Caco-2 (cell line): ENCODE measurements at regions not wholly inside any gene's neighbourhood (a gene's known extent, or its start where the extent isn't known, plus 50 kb on each side); places are given as distances from the start of the nearest gene placed in this dataset.

Source experiments
- BruUV-seq: library from RNA; stranded (reverse); fragments of 400-500 nt; replicated peaks from 2 replicates; lab custom pipeline; 2021; lab: Mats Ljungman, UMichigan
- CTCF ChIA-PET: fragments of 300-600 bp; sonication (Branson Sonifier 250); formaldehyde crosslinking; loops from one replicate; lab custom pipeline; 2022; ENCODE audit warnings: antibody characterized with exemption; lab: Charles Lee
- POLR2A ChIA-PET: fragments of 300-600 bp; sonication (Branson Sonifier 250); formaldehyde crosslinking; loops from one replicate; lab custom pipeline; 2022; ENCODE audit warnings: antibody characterized with exemption; lab: Charles Lee
- DNase-seq, 2 experiments: peaks; one replicate each; pipeline versions ENCODE4 v3.0.0 to v3.0.0-alpha.2; 2020 to 2022
- H3K27me3 ChIP-seq: replicated peaks from 2 replicates; pipeline ENCODE4 v1.6.0; 2011; ENCODE audit warnings: low read length; ENCODE audit not compliant: control insufficient read depth, insufficient read depth
- H3K36me3 ChIP-seq: 2 replicates; pipeline ENCODE4 v1.5.1; 2011; ENCODE audit warnings: low read length; ENCODE audit not compliant: control insufficient read depth, insufficient read depth
- H3K4me1 ChIP-seq: fragments of 250-450 bp; sonication (Bioruptor Pico); 2 replicates; pipeline ENCODE4 v1.5.1; 2020; ENCODE audit warnings: mild to moderate bottlenecking
- H3K4me3 ChIP-seq: 2 replicates; pipeline ENCODE4 v1.5.1; 2011; ENCODE audit warnings: low read depth, mild to moderate bottlenecking, control low read depth, low read length
- H3K9me3 ChIP-seq: fragments of 250-450 bp; sonication (Bioruptor Pico); 2 replicates; pipeline ENCODE4 v1.5.1; 2020; ENCODE audit warnings: mild to moderate bottlenecking, moderate library complexity
- H3K27ac Mint-ChIP-seq: one replicate; pipeline ENCODE4 v1.8.0; 2022; ENCODE audit warnings: mixed read lengths; ENCODE audit not compliant: unreplicated experiment
- H3K27me3 Mint-ChIP-seq: one replicate; pipeline ENCODE4 v1.8.0; 2022; ENCODE audit warnings: mixed read lengths; ENCODE audit not compliant: insufficient read depth, unreplicated experiment
- H3K36me3 Mint-ChIP-seq: one replicate; pipeline ENCODE4 v1.8.0; 2022; ENCODE audit warnings: mild to moderate bottlenecking, mixed read lengths; ENCODE audit not compliant: insufficient read depth, unreplicated experiment
- H3K4me1 Mint-ChIP-seq: one replicate; pipeline ENCODE4 v1.8.0; 2022; ENCODE audit warnings: low read depth, mixed read lengths; ENCODE audit not compliant: unreplicated experiment
- H3K4me3 Mint-ChIP-seq: one replicate; pipeline ENCODE4 v1.8.0; 2022; ENCODE audit warnings: mild to moderate bottlenecking, moderate library complexity, mixed read lengths; ENCODE audit not compliant: unreplicated experiment
- H3K9me3 Mint-ChIP-seq: one replicate; pipeline ENCODE4 v1.8.0; 2022; ENCODE audit warnings: mixed read lengths; ENCODE audit not compliant: unreplicated experiment
- intact Hi-C: fragments of 100-400 bp; cut with micrococcal nuclease; formaldehyde crosslinking; loops from one replicate; pipeline ENCODE4 v1.10.0; 2022; ENCODE audit not compliant: unreplicated experiment
- TF ChIP-seq, protein P1 (sequence below), 2 experiments: fragments of 200-600 bp in 1 of 2; IDR thresholded peaks; 1 replicate in 1 of 2; 2 replicates in 1 of 2; pipeline versions ENCODE4 v1.5.1 to v1.8.0; 2011 to 2022; ENCODE audit warnings: antibody characterized with exemption in 1 of 2, control low read depth in 1 of 2, inconsistent platforms in 1 of 2, low read depth in 1 of 2, low read length in 1 of 2, mild to moderate bottlenecking in 1 of 2, moderate library complexity in 1 of 2; ENCODE audit not compliant: insufficient read depth in 1 of 2, severe bottlenecking in 1 of 2, unreplicated experiment in 1 of 2

DNA sequence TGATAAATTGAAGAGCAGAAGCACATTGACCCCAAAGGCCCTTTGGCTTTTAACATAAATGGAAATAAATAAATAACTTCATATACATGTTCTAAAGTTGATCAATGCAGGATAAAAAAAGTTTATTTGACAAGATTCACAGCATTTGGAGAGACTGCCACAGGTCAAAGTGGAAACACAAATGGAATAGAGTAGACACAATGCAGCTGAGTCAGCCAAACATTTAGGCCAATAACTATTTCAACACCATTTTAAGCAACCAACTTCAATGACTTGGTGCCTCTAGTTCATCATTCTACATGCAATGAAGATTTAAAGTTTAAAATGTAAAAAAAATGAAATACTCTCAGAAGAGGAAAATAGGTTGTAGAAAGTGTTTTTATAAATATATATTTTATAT is 365.2 kb downstream of the FAT4 start:
- Histone ChIP-seq H3K4me1 (no peaks in the 10 kb centered on the region), H3K27me3 (no peaks in the 10 kb centered on the region), H3K36me3 (no peaks in the 10 kb centered on the region), H3K9me3 (no peaks in the 10 kb centered on the region), H3K4me3 (no peak overlapping the region)
- Mint-ChIP-seq H3K27me3 (no peaks in the 10 kb centered on the region), H3K36me3 (no peaks in the 10 kb centered on the region), H3K9me3 (no peaks in the 10 kb centered on the region), H3K27ac (no peak overlapping the region), H3K4me1 (no peaks in the 10 kb centered on the region), H3K4me3 (no peak overlapping the region)
- TF ChIP-seq, protein P1, sequence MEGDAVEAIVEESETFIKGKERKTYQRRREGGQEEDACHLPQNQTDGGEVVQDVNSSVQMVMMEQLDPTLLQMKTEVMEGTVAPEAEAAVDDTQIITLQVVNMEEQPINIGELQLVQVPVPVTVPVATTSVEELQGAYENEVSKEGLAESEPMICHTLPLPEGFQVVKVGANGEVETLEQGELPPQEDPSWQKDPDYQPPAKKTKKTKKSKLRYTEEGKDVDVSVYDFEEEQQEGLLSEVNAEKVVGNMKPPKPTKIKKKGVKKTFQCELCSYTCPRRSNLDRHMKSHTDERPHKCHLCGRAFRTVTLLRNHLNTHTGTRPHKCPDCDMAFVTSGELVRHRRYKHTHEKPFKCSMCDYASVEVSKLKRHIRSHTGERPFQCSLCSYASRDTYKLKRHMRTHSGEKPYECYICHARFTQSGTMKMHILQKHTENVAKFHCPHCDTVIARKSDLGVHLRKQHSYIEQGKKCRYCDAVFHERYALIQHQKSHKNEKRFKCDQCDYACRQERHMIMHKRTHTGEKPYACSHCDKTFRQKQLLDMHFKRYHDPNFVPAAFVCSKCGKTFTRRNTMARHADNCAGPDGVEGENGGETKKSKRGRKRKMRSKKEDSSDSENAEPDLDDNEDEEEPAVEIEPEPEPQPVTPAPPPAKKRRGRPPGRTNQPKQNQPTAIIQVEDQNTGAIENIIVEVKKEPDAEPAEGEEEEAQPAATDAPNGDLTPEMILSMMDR (IDR thresholded peaks at IDR 0.05; ENCODE audit: insufficient read depth in 1 of 2, low read depth in 1 of 2, low read length in 1 of 2, severe bottlenecking in 1 of 2, unreplicated experiment in 1 of 2): no peak
- DNase-seq: no peak
- CTCF ChIA-PET: no interaction called here
- intact Hi-C loops: no loop called here
- POLR2A ChIA-PET: no interaction called here
- no TSS peak for BruUV-seq

DNA sequence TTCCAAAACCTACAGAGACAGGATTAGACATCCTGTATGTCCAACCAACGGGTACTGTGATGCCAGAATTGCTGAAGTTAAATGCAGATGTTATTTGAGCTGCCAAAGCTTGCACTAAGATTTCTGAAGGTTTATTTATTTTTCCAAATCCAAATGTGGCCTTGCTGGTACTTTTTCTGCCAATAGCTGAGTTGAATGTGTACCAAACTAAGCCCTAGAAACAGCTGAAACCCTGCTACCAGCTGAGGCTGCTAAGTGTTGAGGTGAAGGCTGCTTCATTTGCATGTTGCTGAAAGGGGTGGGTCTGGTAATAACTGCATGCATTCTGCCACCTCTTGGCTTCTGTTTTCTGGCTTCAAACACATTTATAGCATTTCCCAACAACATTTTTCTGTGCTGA is 366.5 kb downstream of the FAT4 start:
- TF ChIP-seq, protein P1 (IDR thresholded peaks at IDR 0.05; ENCODE audit: insufficient read depth in 1 of 2, low read depth in 1 of 2, low read length in 1 of 2, severe bottlenecking in 1 of 2, unreplicated experiment in 1 of 2): no peak
- H3K27me3 ChIP-seq: no peaks in the 10 kb centered on the region
- Mint-ChIP-seq H3K9me3 (no peaks in the 10 kb centered on the region), H3K27ac (no peak overlapping the region), H3K27me3 (no peaks in the 10 kb centered on the region), H3K4me1 (no peaks in the 10 kb centered on the region), H3K4me3 (no peak overlapping the region), H3K36me3 (no peaks in the 10 kb centered on the region)
- no peaks in the 10 kb centered on the region for H3K9me3 ChIP-seq
- intact Hi-C loops: no loop called here
- no peak overlapping the region for H3K4me3 ChIP-seq
- H3K36me3 ChIP-seq: no peaks in the 10 kb centered on the region
- ChIA-PET POLR2A (no interaction called here), CTCF (no interaction called here)
- no peaks in the 10 kb centered on the region for H3K4me1 ChIP-seq
- no TSS peak for BruUV-seq
- DNase-seq: no peak

DNA sequence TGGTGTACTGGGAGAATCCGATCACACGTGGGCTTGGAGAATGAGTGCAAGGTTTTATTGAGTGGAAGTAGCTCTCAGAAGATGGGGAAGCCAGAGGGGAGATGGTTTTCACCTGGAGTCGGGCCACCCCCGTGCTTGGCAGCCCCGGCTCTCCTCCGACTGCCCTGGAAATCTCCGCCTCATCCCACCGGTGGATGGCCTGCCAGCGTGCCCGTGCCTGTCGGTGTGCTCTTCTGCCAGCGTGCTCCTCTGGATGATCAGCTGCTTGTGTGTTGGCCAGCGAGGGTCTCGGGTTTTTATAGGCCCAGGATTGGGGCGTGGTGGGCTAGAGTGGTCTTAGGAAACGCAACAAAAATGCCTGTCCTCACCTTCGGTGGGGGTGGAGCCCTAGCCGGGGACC is 368.0 kb downstream of the FAT4 start:
- H3K9me3 Mint-ChIP-seq: no peaks in the 10 kb centered on the region
- H3K27ac Mint-ChIP-seq: no peak overlapping the region
- no peaks in the 10 kb centered on the region for H3K36me3 Mint-ChIP-seq
- H3K4me1 Mint-ChIP-seq: no peaks in the 10 kb centered on the region
- CTCF ChIA-PET: no interaction called here
- Histone ChIP-seq H3K27me3 (no peaks in the 10 kb centered on the region), H3K4me1 (no peaks in the 10 kb centered on the region), H3K36me3 (no peaks in the 10 kb centered on the region), H3K4me3 (no peak overlapping the region), H3K9me3 (no peaks in the 10 kb centered on the region)
- DNase-seq: no peak
- no TSS peak for BruUV-seq
- H3K27me3 Mint-ChIP-seq: no peaks in the 10 kb centered on the region
- POLR2A ChIA-PET: no interaction called here
- TF ChIP-seq, protein P1 (IDR thresholded peaks at IDR 0.05; ENCODE audit: insufficient read depth in 1 of 2, low read depth in 1 of 2, low read length in 1 of 2, severe bottlenecking in 1 of 2, unreplicated experiment in 1 of 2): no peak
- H3K4me3 Mint-ChIP-seq: no peak overlapping the region
- intact Hi-C loops: no loop called here
